OCI-LY1 (cell line): ENCODE measurements at regions not wholly inside any gene's neighbourhood (a gene's known extent, or its start where the extent isn't known, plus 50 kb on each side); places are given as distances from the start of the nearest gene placed in this dataset.

Source experiments
- CTCF ChIP-seq: fragments of 200-600 bp; sonication (generic), shearing (Covaris generic); IDR thresholded peaks from 2 replicates; pipeline ENCODE4 v1.5.1; 2017; ENCODE audit warnings: mild to moderate bottlenecking, antibody characterized with exemption, low read length, moderate library complexity, mixed read lengths
- EZH2 ChIP-seq: fragments of 200-600 bp; sonication (generic), shearing (Covaris generic); IDR thresholded peaks from 2 replicates; pipeline ENCODE4 v1.8.0; 2017; ENCODE audit warnings: borderline replicate concordance, mixed run types, mild to moderate bottlenecking, antibody characterized with exemption, low read length, moderate library complexity, mixed read lengths

- no peak for TF ChIP-seq CTCF
- TF ChIP-seq EZH2: no peak
Measured at GRCh38 chr1:106502659-106503058, 553.8 kb upstream of the PRMT6 start.
